ENCODE measurements at regions not wholly inside any gene's neighbourhood (a gene's known extent, or its start where the extent isn't known, plus 50 kb on each side); places are given as distances from the start of the nearest gene placed in this dataset.

DNA sequence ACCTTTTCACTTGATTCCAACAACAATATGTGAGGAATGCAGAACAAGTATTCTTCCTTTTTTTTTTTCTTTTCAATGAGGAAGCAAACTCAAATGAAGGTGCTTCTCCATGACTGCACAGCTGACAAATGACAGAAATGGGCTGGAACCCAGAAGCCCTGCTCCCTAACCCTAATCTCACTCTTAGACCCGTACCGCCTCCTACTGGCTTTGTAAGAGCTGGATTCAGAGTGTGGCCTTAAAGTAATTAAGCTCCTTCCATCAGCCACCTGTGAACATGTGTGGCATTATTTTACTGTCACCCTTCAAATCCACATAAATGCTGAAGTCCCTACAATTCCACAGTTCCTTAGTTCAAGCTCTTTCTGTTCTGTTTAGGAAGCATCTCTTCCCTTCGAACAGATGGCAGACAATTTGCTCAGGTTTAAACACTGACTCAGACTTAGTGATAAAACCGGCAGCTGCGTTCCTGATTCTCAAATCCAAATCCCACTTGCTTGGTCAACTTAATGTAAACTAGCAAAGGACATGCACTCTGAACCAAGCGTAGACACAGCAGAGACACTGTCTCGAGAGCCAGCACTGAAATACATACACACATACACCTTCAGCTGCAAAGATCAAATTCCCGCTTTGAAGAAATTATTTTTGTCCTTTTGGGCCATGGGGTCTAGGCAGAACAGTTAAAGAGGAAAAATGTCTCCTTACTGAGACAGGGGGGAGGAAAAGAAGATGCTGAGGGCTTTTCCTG, 316.7 kb upstream of the TLE4 start:
- no peak for TF ChIP-seq POLR2A (IDR thresholded peaks at IDR 0.05)
- TF ChIP-seq, protein P1, sequence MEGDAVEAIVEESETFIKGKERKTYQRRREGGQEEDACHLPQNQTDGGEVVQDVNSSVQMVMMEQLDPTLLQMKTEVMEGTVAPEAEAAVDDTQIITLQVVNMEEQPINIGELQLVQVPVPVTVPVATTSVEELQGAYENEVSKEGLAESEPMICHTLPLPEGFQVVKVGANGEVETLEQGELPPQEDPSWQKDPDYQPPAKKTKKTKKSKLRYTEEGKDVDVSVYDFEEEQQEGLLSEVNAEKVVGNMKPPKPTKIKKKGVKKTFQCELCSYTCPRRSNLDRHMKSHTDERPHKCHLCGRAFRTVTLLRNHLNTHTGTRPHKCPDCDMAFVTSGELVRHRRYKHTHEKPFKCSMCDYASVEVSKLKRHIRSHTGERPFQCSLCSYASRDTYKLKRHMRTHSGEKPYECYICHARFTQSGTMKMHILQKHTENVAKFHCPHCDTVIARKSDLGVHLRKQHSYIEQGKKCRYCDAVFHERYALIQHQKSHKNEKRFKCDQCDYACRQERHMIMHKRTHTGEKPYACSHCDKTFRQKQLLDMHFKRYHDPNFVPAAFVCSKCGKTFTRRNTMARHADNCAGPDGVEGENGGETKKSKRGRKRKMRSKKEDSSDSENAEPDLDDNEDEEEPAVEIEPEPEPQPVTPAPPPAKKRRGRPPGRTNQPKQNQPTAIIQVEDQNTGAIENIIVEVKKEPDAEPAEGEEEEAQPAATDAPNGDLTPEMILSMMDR (IDR thresholded peaks at IDR 0.05) = no peak
- no peak for DNase-seq
- H3K4me1 ChIP-seq = no peaks in the 10 kb centered on the region
- H3K4me3 ChIP-seq = no peak overlapping the region
- H3K27me3 ChIP-seq = no peaks in the 10 kb centered on the region
- intact Hi-C loops (cut with DNase I; ENCODE audit: low total_unique reads) = no loop called here
- H3K9me3 ChIP-seq = no peaks in the 10 kb centered on the region
- no peaks in the 10 kb centered on the region for H3K36me3 ChIP-seq
- no peak overlapping the region for H3K27ac ChIP-seq

DNA sequence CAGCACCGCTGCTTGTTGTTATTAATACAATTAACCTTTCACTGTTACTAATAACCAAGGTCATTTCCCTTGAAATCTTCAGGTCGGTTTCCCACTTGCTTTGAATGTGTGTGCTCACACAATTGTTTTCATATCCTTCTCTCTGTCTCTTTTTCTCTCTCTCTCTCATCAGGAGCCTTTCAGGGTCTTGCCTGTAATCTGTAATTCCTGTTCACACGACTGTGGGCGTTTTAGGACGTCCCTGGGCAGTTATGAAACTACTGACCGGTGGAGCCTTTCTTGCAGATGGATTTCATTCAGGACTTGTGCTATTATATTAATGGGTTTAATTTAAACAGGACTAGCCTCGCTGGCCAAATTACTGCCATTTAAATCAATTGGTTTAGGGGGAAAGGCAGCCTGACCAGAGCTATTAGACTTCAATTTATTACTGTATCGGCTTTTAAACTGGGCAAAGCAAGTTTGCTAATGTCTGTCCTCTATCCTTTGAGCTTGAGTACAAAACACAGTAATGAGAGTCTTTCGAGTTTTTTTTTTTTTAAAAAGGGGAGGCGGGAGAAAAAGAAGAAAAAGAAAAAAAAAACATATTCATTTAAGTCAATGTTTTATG, 316.0 kb upstream of the TLE4 start:
- H3K36me3 ChIP-seq = no peaks in the 10 kb centered on the region
- H3K27ac ChIP-seq = no peak overlapping the region
- no peaks in the 10 kb centered on the region for H3K4me1 ChIP-seq
- no peaks in the 10 kb centered on the region for H3K9me3 ChIP-seq
- no peak for DNase-seq
- H3K4me3 ChIP-seq = no peak overlapping the region
- TF ChIP-seq POLR2A (IDR thresholded peaks at IDR 0.05) = no peak
- TF ChIP-seq, protein P1 (IDR thresholded peaks at IDR 0.05) = no peak
- intact Hi-C loops (cut with DNase I; ENCODE audit: low total_unique reads) = no loop called here
- no peaks in the 10 kb centered on the region for H3K27me3 ChIP-seq

DNA sequence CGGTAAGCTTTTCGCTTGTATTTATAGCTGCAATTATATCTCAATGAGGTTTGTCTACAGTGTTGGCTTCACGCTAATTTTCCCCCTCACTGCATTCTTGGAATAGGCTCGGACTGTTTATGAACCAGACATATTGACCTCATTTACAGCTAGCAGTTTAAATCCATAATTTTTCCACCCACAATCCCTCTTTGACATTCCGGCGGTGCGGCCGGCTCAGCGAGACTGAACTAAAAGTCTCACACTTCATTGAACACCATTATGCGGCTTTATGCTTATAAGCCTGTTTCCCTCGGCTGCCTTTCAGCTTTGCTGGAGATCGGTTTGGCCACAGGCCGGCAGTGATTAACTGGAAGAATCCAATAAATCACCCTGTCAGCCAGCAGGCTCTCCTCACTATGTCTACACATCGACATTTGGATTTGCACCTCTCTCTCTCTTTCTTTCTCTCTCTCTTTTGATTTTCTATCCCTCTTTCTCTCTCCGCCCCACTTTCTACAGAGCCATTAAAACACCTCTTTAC, 315.0 kb upstream of the TLE4 start:
- intact Hi-C loops (cut with DNase I; ENCODE audit: low total_unique reads) = no loop called here
- no peak for DNase-seq
- Histone ChIP-seq H3K9me3 (no peaks in the 10 kb centered on the region), H3K27ac (no peak overlapping the region), H3K4me1 (no peaks in the 10 kb centered on the region), H3K36me3 (no peaks in the 10 kb centered on the region), H3K4me3 (peak overlapping the region; percentile 7 to 16), H3K27me3 (no peaks in the 10 kb centered on the region)
- TF ChIP-seq POLR2A (IDR thresholded peaks at IDR 0.05) = no peak
- TF ChIP-seq, protein P1 (IDR thresholded peaks at IDR 0.05) = no peak

DNA sequence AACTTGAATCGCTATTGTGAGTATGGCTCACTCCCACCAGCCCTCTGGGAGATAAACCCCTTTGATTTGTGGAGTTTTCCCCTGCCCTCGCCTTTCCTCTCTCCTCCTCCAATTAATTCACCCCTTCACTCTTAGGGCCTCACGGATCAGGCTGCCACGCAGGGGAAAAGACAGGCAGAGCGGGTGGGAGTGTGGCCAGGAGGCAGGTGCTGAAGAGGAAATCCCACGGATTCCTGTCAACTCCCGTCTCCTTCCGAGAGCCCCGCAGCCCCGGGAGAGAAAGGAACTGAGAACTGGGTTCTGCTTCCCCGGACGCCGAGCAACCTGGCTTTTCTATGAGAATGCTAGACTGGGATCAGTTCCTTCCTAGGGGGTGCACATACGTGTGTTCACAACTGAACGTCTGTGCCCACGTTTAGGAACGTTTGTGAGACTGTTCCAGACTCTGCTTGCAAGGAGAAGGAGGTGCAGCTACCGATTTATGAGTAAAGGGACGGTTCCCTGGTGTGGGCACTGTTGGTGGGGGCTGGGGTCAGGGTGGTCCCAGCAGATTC, 314.5 kb upstream of the TLE4 start:
- Histone ChIP-seq H3K4me1 (no peaks in the 10 kb centered on the region), H3K27me3 (no peaks in the 10 kb centered on the region), H3K36me3 (no peaks in the 10 kb centered on the region), H3K27ac (no peak overlapping the region), H3K4me3 (peak overlapping the region; percentile 7 to 16), H3K9me3 (no peaks in the 10 kb centered on the region)
- intact Hi-C loops (cut with DNase I; ENCODE audit: low total_unique reads) = no loop called here
- DNase-seq = no peak
- no peak for TF ChIP-seq POLR2A (IDR thresholded peaks at IDR 0.05)
- TF ChIP-seq, protein P1 (IDR thresholded peaks at IDR 0.05) = no peak

DNA sequence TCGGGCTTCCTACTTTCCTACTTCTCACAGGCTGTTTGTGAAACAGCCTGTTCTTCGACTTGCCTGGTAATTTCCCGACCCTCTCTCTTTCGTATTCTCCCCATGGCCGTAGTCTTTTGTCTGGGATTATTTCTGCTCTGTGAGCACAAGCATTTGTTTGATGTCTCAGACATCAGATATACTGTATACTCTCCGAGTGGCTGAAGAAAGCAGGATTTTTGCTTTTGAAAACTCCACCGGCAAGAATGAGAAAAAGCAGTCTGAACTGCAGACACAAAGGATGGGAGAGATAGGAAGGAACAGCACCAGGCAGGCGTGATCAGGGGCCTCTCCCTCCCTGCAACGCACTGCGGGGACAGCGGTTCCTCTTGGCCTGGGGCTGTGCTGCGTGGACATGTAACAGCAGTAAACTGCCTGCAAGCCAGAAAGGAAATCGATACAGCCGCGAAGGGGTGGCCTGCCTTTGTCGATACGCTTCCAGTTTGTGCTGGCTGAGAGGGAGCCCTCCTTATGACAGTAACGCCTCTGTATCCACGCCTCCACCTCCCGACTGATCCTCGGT, 313.9 kb upstream of the TLE4 start:
- intact Hi-C loops (cut with DNase I; ENCODE audit: low total_unique reads) = no loop called here
- Histone ChIP-seq H3K27me3 (no peaks in the 10 kb centered on the region), H3K4me1 (no peaks in the 10 kb centered on the region), H3K27ac (no peak overlapping the region), H3K9me3 (no peaks in the 10 kb centered on the region), H3K4me3 (no peak overlapping the region), H3K36me3 (no peaks in the 10 kb centered on the region)
- no peak for DNase-seq
- TF ChIP-seq, protein P1 (IDR thresholded peaks at IDR 0.05) = no peak
- TF ChIP-seq POLR2A (IDR thresholded peaks at IDR 0.05) = no peak

Measured in uterus (tissue), 3 donors.